G401 (cell line): ENCODE measurements at regions not wholly inside any gene's neighbourhood (a gene's known extent, or its start where the extent isn't known, plus 50 kb on each side); places are given as distances from the start of the nearest gene placed in this dataset.
"Not testable (repeated sequence)": the region's sequence is repeated elsewhere in the genome, so short reads cannot be mapped to it uniquely, and the experiment has no call there.

Source experiments
- DNase-seq: peaks from one replicate; pipeline ENCODE4 v3.0.0-alpha.2; 2015; ENCODE audit warnings: low spot score
- in situ Hi-C: cut with HindIII; loops from 2 replicates; pipeline ENCODE4 v1.10.0; 2016; ENCODE audit warnings: low sequenced_read_pairs, mixed read lengths

DNA sequence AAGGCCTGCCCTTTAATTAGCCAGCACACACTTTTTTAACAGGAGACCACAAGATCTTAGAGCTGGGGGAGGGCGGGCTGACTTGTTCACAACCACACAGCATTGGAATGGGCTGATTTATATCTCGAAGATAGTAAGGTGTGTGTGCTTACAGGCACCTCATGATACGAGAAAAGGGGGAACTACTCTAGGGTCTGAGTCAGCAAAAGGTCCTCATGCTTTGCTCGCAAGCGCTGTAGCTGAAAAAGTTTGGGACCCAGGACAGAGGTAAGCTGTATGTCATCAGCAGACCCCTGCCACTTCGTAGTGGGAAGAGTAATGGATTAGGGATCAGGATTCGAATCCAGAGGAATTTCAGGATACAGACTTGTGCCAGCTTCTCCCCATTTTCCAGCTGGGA lies 88.9 kb upstream of the RBM19 start:
- in situ Hi-C loops: no loop called here
- no peak for DNase-seq

DNA sequence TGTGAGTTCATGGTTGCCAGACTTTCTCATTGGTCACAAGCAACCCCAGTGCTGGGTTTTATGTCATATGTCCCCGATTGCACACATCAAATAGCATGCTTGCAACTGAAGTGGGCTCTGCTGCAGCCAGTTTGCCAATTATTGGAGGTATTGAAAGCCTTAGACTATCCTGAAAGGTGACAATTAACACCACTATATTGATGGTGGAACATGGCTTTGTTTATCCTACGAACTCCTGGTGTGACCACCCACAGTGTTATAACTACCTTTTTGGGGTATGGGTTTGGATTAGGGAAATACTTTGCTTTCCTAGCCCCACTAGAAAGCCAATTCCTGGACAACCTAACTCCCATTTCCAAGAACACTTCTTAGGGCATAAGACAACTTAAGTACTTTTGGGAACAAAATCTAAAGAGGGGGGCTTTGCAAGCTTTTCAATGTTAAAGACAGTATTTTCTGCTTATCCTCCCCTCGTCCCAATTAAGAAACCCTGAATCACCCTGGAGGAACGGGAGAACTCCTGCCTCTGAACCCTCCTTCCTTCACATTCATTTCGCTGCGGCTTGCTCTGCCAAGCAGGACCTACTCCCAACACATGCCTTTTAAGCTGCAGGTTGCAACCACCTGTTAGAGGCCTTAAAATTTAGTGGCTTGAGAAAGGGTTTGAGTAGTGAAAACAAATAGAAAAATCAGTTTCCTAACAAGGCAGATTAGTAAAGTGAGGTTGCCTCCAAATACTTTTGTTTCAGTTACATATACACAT lies 80.3 kb upstream of the RBM19 start:
- in situ Hi-C loops: no loop called here
- DNase-seq: no peak

DNA sequence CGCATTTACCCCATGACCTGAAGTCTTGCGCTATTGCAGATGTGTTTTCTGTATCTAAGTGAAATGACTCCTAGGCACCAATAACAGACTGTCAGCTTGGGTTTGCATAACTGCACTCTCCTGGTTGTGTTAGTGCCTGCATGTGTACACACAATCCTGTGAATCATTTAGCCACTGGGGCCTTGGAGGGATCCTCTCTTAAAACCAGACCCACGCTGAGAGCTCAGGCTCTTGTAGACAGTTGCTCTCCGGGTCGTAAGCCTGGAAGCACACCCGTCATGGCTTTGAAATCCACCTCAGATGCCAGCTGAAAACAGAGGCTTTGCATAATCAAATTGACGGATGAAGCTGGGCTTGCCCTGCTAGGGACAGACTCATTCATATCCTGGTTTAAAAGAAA lies 79.2 kb upstream of the RBM19 start:
- no peak for DNase-seq
- in situ Hi-C loops: no loop called here

DNA sequence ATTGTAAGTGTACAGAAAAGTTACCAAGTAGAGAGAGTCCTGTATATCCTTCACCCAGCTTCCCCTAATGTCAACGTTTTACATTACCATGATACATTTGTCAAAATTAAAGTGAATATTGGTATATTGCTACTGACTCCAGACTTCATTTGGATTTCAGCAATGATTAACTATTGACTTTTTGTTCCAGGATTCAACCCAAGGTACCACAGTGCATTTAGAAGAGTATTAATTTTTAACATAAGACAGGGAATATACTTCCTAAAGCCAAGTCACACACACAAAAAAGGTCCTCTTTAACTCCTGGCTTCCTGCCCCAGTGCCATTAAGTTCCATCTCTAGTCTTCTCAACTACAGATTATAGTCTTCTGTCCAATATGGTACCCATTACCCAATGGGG lies 75.5 kb upstream of the RBM19 start:
- in situ Hi-C loops: no loop called here
- no peak for DNase-seq

DNA sequence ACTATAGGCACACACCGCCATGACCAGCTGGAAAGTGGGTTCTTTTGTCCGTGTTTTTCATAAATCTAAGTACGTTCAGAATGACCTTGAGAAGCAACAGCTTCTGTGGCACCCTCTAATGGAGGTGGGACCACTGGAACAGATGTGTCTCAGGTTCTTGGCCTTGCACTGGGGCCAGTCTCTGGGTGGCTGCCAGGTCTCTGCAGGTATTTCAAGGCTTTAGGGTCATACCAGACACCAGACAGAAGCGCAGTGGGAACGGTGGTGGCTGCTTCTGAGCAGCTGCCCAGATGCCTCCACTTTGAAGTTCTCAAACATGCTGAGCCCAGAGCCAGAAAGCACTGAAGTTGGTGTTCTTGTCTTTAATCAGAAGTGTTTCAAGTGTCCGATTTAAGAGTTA lies 75.0 kb upstream of the RBM19 start:
- DNase-seq: no peak
- in situ Hi-C loops: no loop called here

DNA sequence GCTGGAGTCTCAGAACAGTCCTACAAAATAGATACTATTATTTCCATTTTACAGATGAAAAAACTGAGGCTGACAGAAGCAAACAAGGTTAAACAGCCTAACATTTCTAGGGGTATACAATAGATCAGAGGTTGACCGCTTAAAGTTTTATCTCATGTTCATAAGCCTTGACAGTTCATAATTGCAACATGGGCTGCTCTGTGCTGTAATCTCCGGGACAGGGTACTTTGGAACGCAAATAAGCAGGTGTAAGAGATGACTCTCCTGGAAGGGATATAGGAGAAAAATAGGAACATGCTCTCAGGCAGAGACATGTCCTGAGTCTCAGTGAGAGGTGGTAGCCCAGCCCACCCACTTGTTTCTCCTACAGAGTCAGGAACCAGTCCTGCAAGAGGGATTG lies 72.8 kb upstream of the RBM19 start:
- in situ Hi-C loops: no loop called here
- DNase-seq: no peak

DNA sequence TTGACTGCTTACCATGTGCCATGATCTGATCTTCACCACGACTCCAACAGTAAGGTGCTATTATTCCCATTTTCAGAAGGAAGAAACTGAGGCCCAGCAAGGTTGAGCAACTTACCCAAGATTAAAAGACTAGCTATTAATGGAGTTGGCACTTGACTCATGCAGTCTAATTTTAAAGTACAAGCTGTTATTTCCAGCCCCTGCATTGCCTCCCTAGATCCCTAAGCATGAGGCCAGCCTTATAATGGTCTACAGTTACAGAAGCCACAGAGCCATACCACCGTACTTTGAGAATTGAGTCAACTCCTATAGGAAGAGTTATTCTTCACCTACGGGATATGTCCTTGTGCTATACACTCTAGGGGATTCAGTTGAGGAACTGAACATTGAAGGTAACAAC lies 66.7 kb upstream of the RBM19 start:
- DNase-seq: no peak
- in situ Hi-C loops: no loop called here

DNA sequence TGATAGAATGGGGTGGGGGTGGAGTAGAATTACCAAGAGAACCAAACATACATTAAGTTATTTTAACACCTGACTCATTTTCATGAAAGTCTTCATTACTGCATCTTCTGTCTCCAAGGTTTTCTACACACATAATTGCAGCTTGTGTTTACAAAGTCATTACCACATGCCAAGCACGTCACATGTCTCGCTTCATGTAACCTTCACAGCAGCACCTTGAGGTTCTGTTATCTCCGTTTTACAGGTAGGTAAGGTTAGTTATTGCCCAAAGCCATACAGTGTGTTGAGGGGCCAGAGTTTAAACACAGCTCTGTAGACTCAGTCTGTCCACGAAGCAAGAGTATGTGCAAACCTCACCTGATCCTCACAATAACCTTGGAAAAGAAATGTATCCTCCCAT lies 64.3 kb upstream of the RBM19 start:
- DNase-seq: no peak
- in situ Hi-C loops: no loop called here

DNA sequence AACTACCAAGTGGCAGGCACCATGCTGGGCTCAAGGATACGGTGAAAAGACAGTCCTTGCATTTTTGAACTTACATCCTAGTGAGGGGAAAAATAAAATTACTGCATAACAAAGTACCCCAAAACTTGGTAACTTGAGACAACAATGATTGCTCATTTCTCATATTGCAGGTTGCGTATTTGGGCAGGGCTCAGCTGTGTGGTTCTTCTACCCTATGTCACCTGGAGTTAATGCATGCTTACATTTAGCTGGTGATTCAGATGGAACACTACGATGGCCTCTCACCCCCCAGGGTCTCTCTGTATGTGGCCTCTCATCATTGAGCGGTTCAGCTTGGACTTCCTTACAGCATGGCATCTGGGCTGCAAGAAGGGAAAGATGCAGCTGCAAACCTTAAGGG lies 60.7 kb upstream of the RBM19 start:
- in situ Hi-C loops: no loop called here
- no peak for DNase-seq

DNA sequence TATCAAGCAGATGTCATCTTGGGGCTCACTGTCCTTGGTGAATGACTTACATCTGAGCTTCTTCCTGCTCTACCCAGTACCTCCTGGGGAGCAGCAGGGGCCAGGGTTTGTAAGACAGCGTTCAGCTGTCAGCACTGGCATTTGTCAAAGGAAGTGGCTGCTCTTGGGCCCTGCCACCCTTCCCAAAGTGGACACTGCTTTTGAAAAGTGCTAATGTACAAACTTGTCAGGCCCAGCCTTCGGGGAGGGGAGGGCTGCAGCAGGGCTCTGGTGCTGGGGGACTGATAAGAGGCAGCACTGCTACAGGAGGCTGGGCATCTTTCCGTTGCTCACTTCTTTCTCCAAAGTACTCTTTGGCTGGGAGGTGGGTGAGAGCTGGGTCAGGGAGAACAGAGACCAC lies 59.8 kb upstream of the RBM19 start:
- in situ Hi-C loops: no loop called here

DNA sequence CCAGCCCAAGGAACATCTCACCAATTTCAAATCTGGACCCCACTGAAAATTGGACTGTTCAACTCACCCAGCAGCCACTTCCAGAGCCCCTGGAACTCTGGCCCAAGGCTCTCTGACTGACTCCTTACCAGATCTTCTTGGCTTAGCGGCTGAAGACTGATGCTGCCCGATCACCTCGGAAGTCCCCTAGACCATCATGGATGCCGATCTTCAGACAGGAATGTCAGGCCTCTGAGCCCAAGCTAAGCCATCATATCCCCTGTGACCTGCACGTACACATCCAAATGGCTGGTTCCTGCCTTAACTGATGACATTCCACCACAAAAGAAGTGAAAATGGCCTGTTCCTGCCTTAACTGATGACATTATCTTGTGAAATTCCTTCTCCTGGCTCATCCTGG lies 56.0 kb upstream of the RBM19 start:
- DNase-seq, in situ Hi-C loops: not testable (repeated sequence)

More for the DNA sequence above, 59.8 kb upstream of the RBM19 start:
- DNase-seq: no peak

DNA sequence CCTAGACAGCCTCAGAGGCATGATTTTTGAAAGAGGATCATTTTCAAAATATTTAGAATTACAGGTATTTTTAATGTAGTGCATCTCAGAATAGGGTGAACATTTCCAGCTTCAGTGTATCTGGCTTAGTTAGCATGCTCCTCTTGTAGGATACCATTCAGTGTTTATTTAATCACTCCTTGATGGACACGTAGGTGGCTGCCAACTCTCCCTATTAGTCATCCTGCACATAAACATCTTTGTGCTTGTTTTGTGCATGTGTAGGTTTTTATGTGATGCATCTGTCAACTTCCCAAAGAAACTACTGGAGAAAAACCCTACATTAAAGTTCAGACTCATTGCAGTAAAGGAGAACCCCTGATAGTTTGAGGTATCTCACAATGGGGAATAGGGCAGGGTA lies 52.5 kb upstream of the RBM19 start:
- in situ Hi-C loops: no loop called here
- no peak for DNase-seq
